22Rv1 (cell line): ENCODE measurements at regions not wholly inside any gene's neighbourhood (a gene's known extent, or its start where the extent isn't known, plus 50 kb on each side); places are given as distances from the start of the nearest gene placed in this dataset.

Experiments used
- H3K27ac ChIP-seq: fragments of 450-650 bp; 2 replicates; pipeline ENCODE4 v1.5.1; 2017
- CTCF ChIP-seq: fragments of 450-650 bp; IDR thresholded peaks from 2 replicates; pipeline ENCODE4 v1.5.1; 2017; ENCODE audit warnings: mild to moderate bottlenecking
- ZFX ChIP-seq: fragments of 450-650 bp; IDR thresholded peaks from 2 replicates; pipeline ENCODE4 v1.6.1; 2017; ENCODE audit warnings: antibody characterized with exemption, borderline replicate concordance

- H3K27ac ChIP-seq = no peak overlapping the region
- TF ChIP-seq CTCF (no peak), ZFX (no peak)
Measured at GRCh38 chr6:22001396-22002027, 295.3 kb downstream of the PRL start.

- TF ChIP-seq CTCF = no peak
- TF ChIP-seq ZFX = no peak
- H3K27ac ChIP-seq = no peak overlapping the region
Measured at GRCh38 chr6:22003287-22003686, 293.5 kb downstream of the PRL start.

- no peak overlapping the region for H3K27ac ChIP-seq
- TF ChIP-seq ZFX (no peak), CTCF (no peak)
Measured at GRCh38 chr6:22006795-22007194, 290.0 kb downstream of the PRL start.

- H3K27ac ChIP-seq = no peak overlapping the region
- TF ChIP-seq CTCF (no peak), ZFX (no peak)
Measured at GRCh38 chr6:22007469-22007868, 289.4 kb downstream of the PRL start.

GRCh38 chr6:22008248-22008836 is 288.5 kb downstream of the PRL start:
- no peak overlapping the region for H3K27ac ChIP-seq
- no peak for TF ChIP-seq CTCF
- no peak for TF ChIP-seq ZFX

GRCh38 chr6:22010102-22010501 is 286.7 kb downstream of the PRL start:
- no peak overlapping the region for H3K27ac ChIP-seq
- no peak for TF ChIP-seq CTCF
- TF ChIP-seq ZFX = no peak

GRCh38 chr6:22015216-22015615 is 281.6 kb downstream of the PRL start:
- no peak overlapping the region for H3K27ac ChIP-seq
- no peak for TF ChIP-seq CTCF
- TF ChIP-seq ZFX = no peak
